ENCODE measurements at regions not wholly inside any gene's neighbourhood (a gene's known extent, or its start where the extent isn't known, plus 50 kb on each side); places are given as distances from the start of the nearest gene placed in this dataset.

DNA sequence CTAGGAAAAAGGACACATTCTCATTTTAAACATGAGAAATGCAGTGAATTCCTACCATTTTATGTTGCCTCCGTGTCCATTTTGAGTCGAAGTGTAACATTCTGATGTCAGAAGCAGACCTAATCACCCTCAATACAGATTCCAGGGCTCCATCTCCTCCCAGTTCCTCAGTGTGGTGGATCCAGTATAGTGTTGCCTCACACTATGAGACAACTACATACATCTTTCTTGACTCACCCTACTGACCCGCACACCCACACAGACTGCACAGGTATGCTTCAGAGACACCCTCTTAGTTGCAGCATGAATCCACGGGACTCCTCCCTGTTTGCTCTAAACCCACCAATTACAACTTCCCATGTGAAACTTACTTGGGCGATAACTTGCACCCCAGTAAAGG is 564.9 kb downstream of the SEMA5A start:
- H3K4me3 ChIP-seq (replicated peaks; ENCODE audit: low read depth, low read length) = no peak overlapping the region
- no peaks in the 10 kb centered on the region; the same call in 1 of the 2 replicates for H3K27me3 ChIP-seq (replicated peaks; ENCODE audit: control insufficient read depth, insufficient read depth, low read length)
- TF ChIP-seq, protein P1, sequence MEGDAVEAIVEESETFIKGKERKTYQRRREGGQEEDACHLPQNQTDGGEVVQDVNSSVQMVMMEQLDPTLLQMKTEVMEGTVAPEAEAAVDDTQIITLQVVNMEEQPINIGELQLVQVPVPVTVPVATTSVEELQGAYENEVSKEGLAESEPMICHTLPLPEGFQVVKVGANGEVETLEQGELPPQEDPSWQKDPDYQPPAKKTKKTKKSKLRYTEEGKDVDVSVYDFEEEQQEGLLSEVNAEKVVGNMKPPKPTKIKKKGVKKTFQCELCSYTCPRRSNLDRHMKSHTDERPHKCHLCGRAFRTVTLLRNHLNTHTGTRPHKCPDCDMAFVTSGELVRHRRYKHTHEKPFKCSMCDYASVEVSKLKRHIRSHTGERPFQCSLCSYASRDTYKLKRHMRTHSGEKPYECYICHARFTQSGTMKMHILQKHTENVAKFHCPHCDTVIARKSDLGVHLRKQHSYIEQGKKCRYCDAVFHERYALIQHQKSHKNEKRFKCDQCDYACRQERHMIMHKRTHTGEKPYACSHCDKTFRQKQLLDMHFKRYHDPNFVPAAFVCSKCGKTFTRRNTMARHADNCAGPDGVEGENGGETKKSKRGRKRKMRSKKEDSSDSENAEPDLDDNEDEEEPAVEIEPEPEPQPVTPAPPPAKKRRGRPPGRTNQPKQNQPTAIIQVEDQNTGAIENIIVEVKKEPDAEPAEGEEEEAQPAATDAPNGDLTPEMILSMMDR (IDR thresholded peaks at IDR 0.05; ENCODE audit: insufficient read depth, low read length, poor library complexity, severe bottlenecking) = no peak
- no peak for DNase-seq (ENCODE audit: extremely low read depth, insufficient read length)
- H3K36me3 ChIP-seq (ENCODE audit: control insufficient read depth, insufficient read depth, low read length) = no peaks in the 10 kb centered on the region

GRCh38 chr5:8981496-8981895 is 564.4 kb downstream of the SEMA5A start:
- TF ChIP-seq, protein P1 (IDR thresholded peaks at IDR 0.05; ENCODE audit: insufficient read depth, low read length, poor library complexity, severe bottlenecking) = no peak
- Histone ChIP-seq H3K36me3 (ENCODE audit: control insufficient read depth, insufficient read depth, low read length) (no peaks in the 10 kb centered on the region), H3K4me3 (replicated peaks; ENCODE audit: low read depth, low read length) (no peak overlapping the region), H3K27me3 (replicated peaks; ENCODE audit: control insufficient read depth, insufficient read depth, low read length) (no peaks in the 10 kb centered on the region; the same call in 1 of the 2 replicates)
- DNase-seq (ENCODE audit: extremely low read depth, insufficient read length) = no peak

- Histone ChIP-seq H3K4me3 (replicated peaks; ENCODE audit: low read depth, low read length) (no peak overlapping the region), H3K27me3 (replicated peaks; ENCODE audit: control insufficient read depth, insufficient read depth, low read length) (no peaks in the 10 kb centered on the region; the same call in 1 of the 2 replicates), H3K36me3 (ENCODE audit: control insufficient read depth, insufficient read depth, low read length) (no peaks in the 10 kb centered on the region)
- DNase-seq (ENCODE audit: extremely low read depth, insufficient read length) = no peak
- TF ChIP-seq, protein P1 (IDR thresholded peaks at IDR 0.05; ENCODE audit: insufficient read depth, low read length, poor library complexity, severe bottlenecking) = no peak
Observed at GRCh38 chr5:8984386-8984785, 561.5 kb downstream of the SEMA5A start.

All from GM06990 (cell line).